SJSA1 (cell line): ENCODE measurements at regions not wholly inside any gene's neighbourhood (a gene's known extent, or its start where the extent isn't known, plus 50 kb on each side); places are given as distances from the start of the nearest gene placed in this dataset.

Experiments
- DNase-seq, 2 experiments: peaks; one replicate each; pipeline ENCODE4 v3.0.0-alpha.2; 2015 to 2020; ENCODE audit warnings: low spot score in 2 of 2, low read depth in 1 of 2
- H3K27ac ChIP-seq: fragments of 250-450 bp; sonication (Bioruptor Pico); 2 replicates; pipeline ENCODE4 v1.5.1; 2020; ENCODE audit warnings: mild to moderate bottlenecking, moderate library complexity
- H3K27me3 ChIP-seq: fragments of 250-450 bp; sonication (Bioruptor Pico); replicated peaks from 2 replicates; pipeline ENCODE4 v1.5.1; 2020; ENCODE audit warnings: mild to moderate bottlenecking, moderate library complexity
- H3K36me3 ChIP-seq: fragments of 250-450 bp; sonication (Bioruptor Pico); 2 replicates; pipeline ENCODE4 v1.5.1; 2020; ENCODE audit warnings: mild to moderate bottlenecking
- H3K4me1 ChIP-seq: fragments of 250-450 bp; sonication (Bioruptor Pico); replicated peaks from 2 replicates; pipeline ENCODE4 v1.6.1; 2021; ENCODE audit warnings: mild to moderate bottlenecking
- H3K4me3 ChIP-seq: fragments of 250-450 bp; sonication (Bioruptor Pico); 2 replicates; pipeline ENCODE4 v1.5.1; 2020; ENCODE audit warnings: mild to moderate bottlenecking
- H3K9me3 ChIP-seq: fragments of 250-450 bp; sonication (Bioruptor Pico); replicated peaks from 2 replicates; pipeline ENCODE4 v1.5.1; 2020; ENCODE audit warnings: mild to moderate bottlenecking

DNA sequence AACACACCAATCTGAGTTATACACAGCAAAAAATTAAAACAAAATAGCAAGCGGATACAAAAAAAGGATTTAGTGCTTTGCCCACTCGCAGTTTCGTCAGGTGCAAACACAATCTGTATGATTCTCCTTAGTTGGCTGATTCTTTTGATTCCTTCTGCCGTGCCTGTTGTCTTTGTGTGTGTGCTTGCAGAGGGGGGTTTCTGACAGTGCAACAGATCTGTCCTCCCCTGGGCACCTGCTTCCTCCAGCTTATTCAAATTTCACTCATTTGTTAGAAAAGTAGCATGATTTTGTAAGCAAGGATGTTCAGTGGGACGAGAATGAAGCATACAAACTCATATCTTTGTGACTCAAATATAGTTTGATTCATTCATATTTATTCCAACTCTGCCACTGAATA, 74.0 kb upstream of the NEO1 start:
- Histone ChIP-seq H3K4me3 (no peak overlapping the region), H3K36me3 (no peaks in the 10 kb centered on the region)
- DNase-seq, result no peak

GRCh38 chr15:72972362-72972761, 79.9 kb upstream of the NEO1 start:
- DNase-seq, result no peak
- Histone ChIP-seq H3K4me1 (peaks cover 11% of the 10 kb centered on the region), H3K36me3 (no peaks in the 10 kb centered on the region), H3K9me3 (no peaks in the 10 kb centered on the region), H3K4me3 (no peak overlapping the region), H3K27ac (no peak overlapping the region), H3K27me3 (no peaks in the 10 kb centered on the region)

More for the DNA sequence above, 74.0 kb upstream of the NEO1 start:
- Histone ChIP-seq H3K4me1 (no peaks in the 10 kb centered on the region), H3K9me3 (no peaks in the 10 kb centered on the region), H3K27ac (no peak overlapping the region), H3K27me3 (no peaks in the 10 kb centered on the region)

- no peaks in the 10 kb centered on the region for H3K36me3 ChIP-seq
- H3K27me3 ChIP-seq, result no peaks in the 10 kb centered on the region
- peaks cover 11% of the 10 kb centered on the region for H3K4me1 ChIP-seq
- no peak overlapping the region for H3K27ac ChIP-seq
- no peak overlapping the region for H3K4me3 ChIP-seq
- H3K9me3 ChIP-seq, result no peaks in the 10 kb centered on the region
- no peak for DNase-seq
Observed at GRCh38 chr15:72971766-72972165, 80.5 kb upstream of the NEO1 start.

DNA sequence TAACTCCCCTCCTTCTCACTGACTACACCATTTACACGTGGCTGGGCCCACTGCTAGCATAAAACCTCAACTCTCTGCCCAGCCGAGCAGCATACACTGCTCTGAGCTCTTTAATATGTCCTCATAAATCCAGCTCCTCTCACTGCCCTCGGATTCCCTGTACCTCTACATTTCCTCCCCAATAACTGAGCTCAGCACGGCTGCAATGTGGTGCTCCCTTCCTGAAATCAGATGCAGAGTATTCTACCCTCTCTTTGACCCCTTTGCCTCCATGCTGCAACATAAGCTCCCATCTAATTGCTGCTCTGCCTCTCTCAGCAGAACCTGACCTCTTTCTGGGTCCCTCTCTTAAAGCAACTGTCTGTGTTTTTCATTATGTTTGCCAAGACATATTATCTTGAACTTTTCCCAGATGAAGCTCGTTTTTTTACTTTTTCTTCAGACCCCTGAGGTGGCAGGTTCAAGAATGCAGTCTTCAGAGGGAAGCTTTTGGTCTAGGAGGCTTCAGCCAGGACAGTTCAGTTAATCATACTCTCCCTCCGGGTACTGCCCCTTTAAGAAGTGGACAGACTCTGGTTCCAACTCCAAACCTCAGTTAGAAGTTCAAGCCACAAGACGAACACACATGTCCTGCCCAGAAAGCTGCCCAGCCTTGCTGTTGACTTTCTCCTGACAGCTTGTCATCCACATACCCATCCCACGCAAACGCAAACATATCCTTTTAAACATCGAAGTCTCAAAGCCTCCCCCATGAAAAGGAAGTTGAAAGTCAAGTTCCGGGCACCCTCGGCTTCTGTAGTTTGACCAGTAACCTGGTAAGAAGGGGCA, 81.1 kb upstream of the NEO1 start:
- Histone ChIP-seq H3K4me1 (peaks cover 11% of the 10 kb centered on the region), H3K27me3 (no peaks in the 10 kb centered on the region), H3K27ac (no peak overlapping the region), H3K9me3 (no peaks in the 10 kb centered on the region), H3K4me3 (0 out of 2 replicates have a peak overlapping the region, but pooled peaks have one; percentile 3), H3K36me3 (no peaks in the 10 kb centered on the region)
- DNase-seq, result no peak

DNA sequence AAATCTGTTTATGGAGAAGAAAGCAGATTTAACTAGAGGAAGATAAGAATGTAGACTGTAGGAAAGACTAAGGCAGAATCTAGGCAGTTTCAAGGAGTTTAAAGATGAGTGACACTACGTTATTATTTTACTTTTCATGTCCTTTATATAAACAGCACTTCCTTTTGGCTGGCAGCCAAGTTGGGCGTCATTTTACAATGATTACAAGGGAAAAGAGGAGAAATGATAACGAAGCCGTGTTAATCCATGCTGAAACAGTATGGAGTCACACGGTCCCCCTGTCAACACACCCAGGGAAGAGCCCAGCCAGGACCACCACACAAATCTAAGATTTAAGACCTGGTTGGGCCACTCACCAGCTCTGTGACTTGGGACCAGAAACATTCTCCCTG, 83.7 kb upstream of the NEO1 start:
- DNase-seq, result no peak
- peaks cover 11% of the 10 kb centered on the region for H3K4me1 ChIP-seq
- H3K27ac ChIP-seq, result no peak overlapping the region
- H3K4me3 ChIP-seq, result no peak overlapping the region
- H3K27me3 ChIP-seq, result no peaks in the 10 kb centered on the region
- H3K9me3 ChIP-seq, result no peaks in the 10 kb centered on the region
- no peaks in the 10 kb centered on the region for H3K36me3 ChIP-seq

DNA sequence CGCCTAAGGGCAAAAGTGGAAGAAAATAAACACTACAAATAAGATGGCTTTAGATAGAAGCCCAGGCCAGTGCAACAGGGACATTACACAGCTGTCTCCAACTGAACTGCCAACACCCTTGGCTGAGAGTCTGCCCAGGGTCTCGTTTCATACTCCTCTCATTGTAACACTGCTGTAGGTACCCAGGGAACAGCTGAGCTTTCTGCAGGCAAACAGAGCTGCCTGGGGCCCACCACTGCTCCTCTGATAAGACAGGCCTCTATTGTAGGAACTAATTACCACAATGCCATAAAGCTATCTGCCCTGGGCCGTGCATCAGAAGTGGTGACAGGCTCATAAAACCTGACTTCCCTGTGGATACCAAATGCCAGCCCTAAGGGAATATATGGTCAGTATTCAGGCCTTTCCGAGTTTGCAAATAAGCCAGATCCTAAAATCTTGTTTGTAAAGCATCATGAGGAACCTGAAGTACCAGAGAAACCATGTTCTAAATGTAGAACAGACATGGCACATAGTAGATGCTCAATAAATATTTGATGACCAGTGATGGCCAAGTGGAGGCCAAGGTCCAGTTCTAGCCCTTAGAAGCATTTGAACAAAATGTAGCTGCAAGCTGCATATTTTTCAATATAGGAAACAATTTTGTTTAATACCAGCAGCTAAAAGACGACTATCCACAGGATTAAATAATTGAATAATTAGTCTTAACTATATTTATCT, 84.3 kb upstream of the NEO1 start:
- Histone ChIP-seq H3K4me3 (no peak overlapping the region), H3K36me3 (no peaks in the 10 kb centered on the region), H3K4me1 (peaks cover 11% of the 10 kb centered on the region), H3K27me3 (no peaks in the 10 kb centered on the region), H3K9me3 (no peaks in the 10 kb centered on the region), H3K27ac (no peak overlapping the region)
- no peak for DNase-seq

- peaks cover 11% of the 10 kb centered on the region for H3K4me1 ChIP-seq
- DNase-seq, result no peak
Observed at GRCh38 chr15:72967397-72967796, 84.9 kb upstream of the NEO1 start.

GRCh38 chr15:72966641-72967040, 85.6 kb upstream of the NEO1 start:
- no peaks in the 10 kb centered on the region for H3K9me3 ChIP-seq
- H3K4me1 ChIP-seq, result peaks cover 11% of the 10 kb centered on the region
- H3K27me3 ChIP-seq, result no peaks in the 10 kb centered on the region
- DNase-seq, result no peak
- H3K36me3 ChIP-seq, result no peaks in the 10 kb centered on the region
- H3K27ac ChIP-seq, result no peak overlapping the region
- no peak overlapping the region for H3K4me3 ChIP-seq

More at GRCh38 chr15:72967397-72967796, 84.9 kb upstream of the NEO1 start:
- H3K27me3 ChIP-seq, result no peaks in the 10 kb centered on the region
- no peak overlapping the region for H3K4me3 ChIP-seq
- H3K9me3 ChIP-seq, result no peaks in the 10 kb centered on the region
- H3K27ac ChIP-seq, result no peak overlapping the region
- H3K36me3 ChIP-seq, result no peaks in the 10 kb centered on the region

- no peak for DNase-seq
- Histone ChIP-seq H3K4me3 (no peak overlapping the region), H3K27ac (no peak overlapping the region), H3K36me3 (no peaks in the 10 kb centered on the region), H3K27me3 (no peaks in the 10 kb centered on the region), H3K4me1 (peaks cover 1% of the 10 kb centered on the region), H3K9me3 (no peaks in the 10 kb centered on the region)
Observed at GRCh38 chr15:72965671-72966070, 86.6 kb upstream of the NEO1 start.

DNA sequence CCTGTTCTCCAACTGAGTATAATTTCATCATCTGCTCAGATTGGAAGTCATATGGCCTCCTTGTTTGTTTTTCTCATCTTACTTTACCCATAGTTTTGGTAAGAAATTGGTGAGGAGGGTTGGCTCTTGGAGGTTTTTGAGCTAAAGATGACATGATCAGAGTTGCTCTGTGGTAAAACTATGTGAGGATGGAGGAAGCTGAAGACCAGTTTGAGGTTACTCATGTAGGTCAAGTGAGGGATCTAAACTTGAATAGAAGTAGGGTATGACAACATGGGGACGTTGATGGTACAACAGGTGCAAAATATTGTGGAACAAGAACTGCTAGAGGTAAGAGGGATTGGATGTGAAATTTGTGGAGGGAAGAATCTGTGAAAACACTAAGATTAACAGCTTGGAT, 87.7 kb upstream of the NEO1 start:
- no peaks in the 10 kb centered on the region for H3K27me3 ChIP-seq
- no peaks in the 10 kb centered on the region for H3K9me3 ChIP-seq
- H3K36me3 ChIP-seq, result no peaks in the 10 kb centered on the region
- no peak overlapping the region for H3K27ac ChIP-seq
- no peak overlapping the region for H3K4me3 ChIP-seq
- H3K4me1 ChIP-seq, result no peaks in the 10 kb centered on the region
- DNase-seq, result no peak

DNA sequence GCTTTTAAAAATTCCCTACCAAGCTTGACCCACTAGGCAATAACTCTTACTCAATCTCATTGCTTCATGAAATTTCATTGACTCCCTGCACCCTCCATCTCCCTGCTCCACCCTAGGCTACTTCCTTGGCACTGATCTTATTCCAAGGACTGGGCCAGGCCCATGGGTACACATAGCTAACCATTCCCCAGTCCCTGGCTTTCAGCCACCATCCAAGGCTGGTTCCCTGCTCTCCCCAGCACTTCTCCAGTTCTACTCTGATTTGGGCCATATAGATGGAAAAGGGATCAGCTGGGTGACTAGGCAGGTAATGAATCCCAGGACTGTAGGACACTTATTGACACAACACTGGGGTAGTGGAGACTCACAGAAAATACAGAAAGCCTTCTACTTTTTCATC, 88.1 kb upstream of the NEO1 start:
- H3K36me3 ChIP-seq, result no peaks in the 10 kb centered on the region
- H3K27ac ChIP-seq, result no peak overlapping the region
- no peaks in the 10 kb centered on the region for H3K9me3 ChIP-seq
- no peak for DNase-seq
- no peaks in the 10 kb centered on the region for H3K27me3 ChIP-seq
- H3K4me1 ChIP-seq, result no peaks in the 10 kb centered on the region
- no peak overlapping the region for H3K4me3 ChIP-seq

- Histone ChIP-seq H3K4me1 (no peaks in the 10 kb centered on the region), H3K27ac (no peak overlapping the region), H3K27me3 (no peaks in the 10 kb centered on the region), H3K9me3 (no peaks in the 10 kb centered on the region), H3K36me3 (no peaks in the 10 kb centered on the region), H3K4me3 (no peak overlapping the region)
- DNase-seq, result no peak
Observed at GRCh38 chr15:72962054-72962702, 90.1 kb upstream of the NEO1 start.

DNA sequence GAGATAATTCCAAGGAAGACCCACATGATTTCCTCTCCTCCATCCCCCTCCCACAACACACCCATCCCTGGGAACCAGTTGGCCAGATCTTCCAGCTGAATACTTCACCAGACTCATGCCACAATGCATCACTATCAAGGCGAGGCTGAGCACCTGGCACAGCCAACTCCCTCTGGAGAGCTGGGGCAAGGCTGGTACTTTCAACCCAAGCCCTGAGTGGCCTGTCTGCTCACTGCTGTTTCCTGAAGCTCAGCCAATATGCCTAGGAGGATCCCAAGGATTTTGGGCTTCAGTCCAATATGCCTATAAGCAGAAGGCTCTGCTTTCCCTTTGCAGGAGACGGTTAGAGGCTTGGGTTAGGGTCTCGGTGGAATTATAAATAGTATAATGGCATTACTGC, 90.9 kb upstream of the NEO1 start:
- Histone ChIP-seq H3K4me1 (no peaks in the 10 kb centered on the region), H3K9me3 (no peaks in the 10 kb centered on the region), H3K4me3 (no peak overlapping the region), H3K27me3 (no peaks in the 10 kb centered on the region), H3K27ac (no peak overlapping the region), H3K36me3 (no peaks in the 10 kb centered on the region)
- DNase-seq, result no peak

GRCh38 chr15:72958634-72959033, 93.6 kb upstream of the NEO1 start:
- H3K36me3 ChIP-seq, result no peaks in the 10 kb centered on the region
- no peaks in the 10 kb centered on the region for H3K9me3 ChIP-seq
- no peak for DNase-seq
- no peaks in the 10 kb centered on the region for H3K27me3 ChIP-seq
- H3K4me3 ChIP-seq, result no peak overlapping the region
- no peaks in the 10 kb centered on the region for H3K4me1 ChIP-seq
- no peak overlapping the region for H3K27ac ChIP-seq
